Heart left ventricle (tissue), 16 donors: ENCODE measurements at regions not wholly inside any gene's neighbourhood (a gene's known extent, or its start where the extent isn't known, plus 50 kb on each side); places are given as distances from the start of the nearest gene placed in this dataset.

Experiments used
- ATAC-seq, 4 donors: fragments of 200-7000 bp; cut with Tn5 transposase; one replicate each; pipeline ENCODE4 v1.9.1; 2020 to 2022; ENCODE audit warnings: moderate library complexity in 4 of 4, mild to moderate bottlenecking in 3 of 4, moderate number of reproducible peaks in 1 of 4
- DNase-seq, 5 donors: peaks; one replicate each; pipeline ENCODE4 v3.0.0-alpha.2; 2020
- H3K27ac ChIP-seq, 12 donors: fragments of 200-600 bp; sonication (generic) in 4 of 12; one replicate each; pipeline versions ENCODE4 v1.5.0 to v1.8.0; 2016 to 2022; ENCODE audit warnings: mild to moderate bottlenecking in 2 of 12
- H3K27me3 ChIP-seq, 9 donors: fragments of 200-600 bp; sonication (generic) in 2 of 9; one replicate each; pipeline versions ENCODE4 v1.5.1 to v1.8.0; 2016 to 2022; ENCODE audit warnings: mild to moderate bottlenecking in 3 of 9
- H3K36me3 ChIP-seq, 9 donors: fragments of 200-600 bp; sonication (generic) in 2 of 9; one replicate each; pipeline versions ENCODE4 v1.5.0 to v1.8.0; 2018 to 2022; ENCODE audit warnings: mild to moderate bottlenecking in 2 of 9
- H3K4me1 ChIP-seq, 12 donors: fragments of 200-600 bp; sonication (generic) in 4 of 12; one replicate each; pipeline versions ENCODE4 v1.5.0 to v1.8.0; 2016 to 2022; ENCODE audit warnings: mild to moderate bottlenecking in 3 of 12
- H3K4me3 ChIP-seq, 12 donors: fragments of 200-600 bp; sonication (generic) in 4 of 12; one replicate each; pipeline versions ENCODE4 v1.5.0 to v1.8.0; 2017 to 2022; ENCODE audit warnings: mild to moderate bottlenecking in 9 of 12, moderate library complexity in 4 of 12
- H3K9me3 ChIP-seq, 12 donors: fragments of 200-600 bp; sonication (generic) in 4 of 12; one replicate each; pipeline versions ENCODE4 v1.5.0 to v1.8.0; 2016 to 2022; ENCODE audit warnings: mild to moderate bottlenecking in 1 of 12
- POLR2A ChIP-seq, 2 donors: fragments of 450-650 bp; IDR thresholded peaks; one replicate each; pipeline ENCODE4 v1.6.1; 2017; ENCODE audit warnings: antibody characterized with exemption in 2 of 2, mild to moderate bottlenecking in 2 of 2, moderate library complexity in 2 of 2
- WGBS, 4 donors: extraction: QIAGEN DNeasy Blood & Tissue Kit in 2 of 4; methylation state at CpG; one replicate each; pipeline versions ENCODE4 v1.1.5 to v1.1.7; 2013 to 2018; 5-methylcytosine and 5-hydroxymethylcytosine counted together
- intact Hi-C, 10 donors: fragments of 100-400 bp; cut with DNase I; formaldehyde crosslinking; loops; one replicate each; pipeline versions ENCODE4 v1.11.1 to v1.14.2; 2022
- TF ChIP-seq, protein P1 (sequence below), 12 donors: fragments of 200-600 bp; sonication (generic) in 4 of 12; IDR thresholded peaks; one replicate each; pipeline versions ENCODE4 v1.5.0 to v1.8.0; 2018 to 2022; ENCODE audit warnings: antibody characterized with exemption in 12 of 12, mild to moderate bottlenecking in 5 of 12
- donor health status: ischemic (EF 13 %, LVEDD 7.1; RV severe dilation, severe dysfunction).
- donor health status: healthy with polysubstance abuse.
- donor health status: DM: no; HTN: yes; CAD: no.
- donor health status: DM: no; HTN: no; CAD: no.
- donor health status: ischemic (EF 25% LVEDD 6.9; RV normal size, moderate dysfunction).
- donor health status: ischemic (EF 25% LVEDD 5.7; RV mildly dilated, moderate dysfunction).
- donor health status: healthy.
- donor health status: DM: yes; HTN: yes; CAD: no.
- donor health status: ischemic (EF 35%, LVEDD 5.7; RV mildly dilated, moderate dysfunction).
- donor health status: nonischemic (EF 11% LVEDD 7.7; RV severe dilation, severe dysfunction).
- donor health status: DM: yes; HTN: yes; CAD: no.
- donor health status: PGD.
- donor health status: ischemic (EF 29% LVEDD 5.4; RV normal size, mild dysfunction).
- donor health status: nonischemic (EF 23%, LVEDD 6.1; RV moderate dilation, normal function).

DNA sequence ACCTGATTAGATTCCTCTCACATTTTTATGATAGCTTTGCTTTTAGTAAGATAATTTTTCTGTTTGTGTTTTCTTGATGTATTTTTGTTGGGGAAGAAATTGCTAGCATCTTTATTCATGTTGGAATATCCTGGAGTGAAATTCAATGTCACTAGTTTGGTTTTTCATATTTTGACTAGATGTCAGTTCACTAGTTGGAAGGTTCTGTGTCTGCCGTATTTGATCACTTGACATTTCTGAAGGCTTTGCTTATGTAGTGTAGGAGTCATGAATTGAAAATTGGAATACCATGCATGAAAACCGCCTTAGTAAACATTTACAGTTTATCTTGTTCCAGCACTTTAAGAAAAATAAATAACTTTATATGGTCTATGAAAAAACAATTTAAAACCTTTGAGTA, 348.4 kb downstream of the AASDHPPT start:
- Histone ChIP-seq H3K9me3 (no peaks in the 10 kb centered on the region), H3K27me3 (no peaks in the 10 kb centered on the region), H3K27ac (no peak overlapping the region), H3K4me3 (no peak overlapping the region), H3K4me1 (no peaks in the 10 kb centered on the region), H3K36me3 (no peaks in the 10 kb centered on the region)
- intact Hi-C loops, result no loop called here
- DNase-seq (no peak), ATAC-seq (no peak)
- 87 to 93% (median 89%) methylated on average over 2 of the region's 2 CpGs for WGBS, 4 donors
- TF ChIP-seq, protein P1, sequence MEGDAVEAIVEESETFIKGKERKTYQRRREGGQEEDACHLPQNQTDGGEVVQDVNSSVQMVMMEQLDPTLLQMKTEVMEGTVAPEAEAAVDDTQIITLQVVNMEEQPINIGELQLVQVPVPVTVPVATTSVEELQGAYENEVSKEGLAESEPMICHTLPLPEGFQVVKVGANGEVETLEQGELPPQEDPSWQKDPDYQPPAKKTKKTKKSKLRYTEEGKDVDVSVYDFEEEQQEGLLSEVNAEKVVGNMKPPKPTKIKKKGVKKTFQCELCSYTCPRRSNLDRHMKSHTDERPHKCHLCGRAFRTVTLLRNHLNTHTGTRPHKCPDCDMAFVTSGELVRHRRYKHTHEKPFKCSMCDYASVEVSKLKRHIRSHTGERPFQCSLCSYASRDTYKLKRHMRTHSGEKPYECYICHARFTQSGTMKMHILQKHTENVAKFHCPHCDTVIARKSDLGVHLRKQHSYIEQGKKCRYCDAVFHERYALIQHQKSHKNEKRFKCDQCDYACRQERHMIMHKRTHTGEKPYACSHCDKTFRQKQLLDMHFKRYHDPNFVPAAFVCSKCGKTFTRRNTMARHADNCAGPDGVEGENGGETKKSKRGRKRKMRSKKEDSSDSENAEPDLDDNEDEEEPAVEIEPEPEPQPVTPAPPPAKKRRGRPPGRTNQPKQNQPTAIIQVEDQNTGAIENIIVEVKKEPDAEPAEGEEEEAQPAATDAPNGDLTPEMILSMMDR (IDR thresholded peaks at IDR 0.05), result no peak
- no peak for TF ChIP-seq POLR2A (IDR thresholded peaks at IDR 0.05)

DNA sequence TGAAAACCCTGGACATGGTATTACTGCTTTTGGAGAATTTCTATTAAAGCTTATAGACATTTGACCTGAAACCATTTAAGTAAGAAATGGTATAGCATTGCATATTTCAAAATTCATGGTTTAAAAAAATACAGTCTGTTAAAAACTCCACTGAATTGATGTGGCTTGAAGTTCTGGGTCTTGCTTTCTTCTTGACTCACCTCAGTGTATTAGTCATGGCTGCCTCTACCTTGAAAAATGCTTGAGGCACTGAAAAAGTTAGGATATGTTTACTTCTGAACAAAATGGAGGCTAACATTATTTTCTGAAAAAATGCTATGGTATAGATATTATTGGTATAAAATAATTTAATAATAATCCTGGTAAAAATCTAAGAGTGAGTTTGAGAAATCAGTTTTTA, 349.2 kb downstream of the AASDHPPT start:
- Histone ChIP-seq H3K4me1 (no peaks in the 10 kb centered on the region), H3K27ac (no peak overlapping the region), H3K27me3 (no peaks in the 10 kb centered on the region), H3K4me3 (no peak overlapping the region), H3K36me3 (no peaks in the 10 kb centered on the region), H3K9me3 (no peaks in the 10 kb centered on the region)
- intact Hi-C loops, result no loop called here
- TF ChIP-seq POLR2A (IDR thresholded peaks at IDR 0.05), result no peak
- TF ChIP-seq, protein P1 (IDR thresholded peaks at IDR 0.05), result no peak
- ATAC-seq, result no peak
- DNase-seq, result no peak

DNA sequence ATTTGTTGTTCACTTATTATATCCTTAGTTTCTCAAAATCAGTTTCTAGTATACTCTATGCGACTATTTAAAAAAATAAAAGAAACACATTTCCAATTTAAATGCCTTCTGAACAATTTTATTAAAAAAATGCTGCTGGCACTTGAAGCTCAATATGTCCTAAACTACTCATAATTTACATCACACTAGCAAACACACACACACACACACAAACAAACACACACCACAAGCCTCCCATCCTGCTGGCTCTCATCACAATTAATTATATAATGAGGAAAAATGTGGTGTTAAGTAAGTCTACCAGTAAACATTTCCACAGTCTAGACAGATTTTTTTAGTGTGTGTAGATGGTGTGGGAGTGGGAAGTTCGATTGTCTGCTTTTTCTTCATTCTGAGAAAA, 350.3 kb downstream of the AASDHPPT start:
- no peaks in the 10 kb centered on the region for H3K36me3 ChIP-seq
- intact Hi-C loops, result no loop called here
- TF ChIP-seq, protein P1 (IDR thresholded peaks at IDR 0.05), result no peak
- TF ChIP-seq POLR2A (IDR thresholded peaks at IDR 0.05), result no peak
- WGBS, 4 donors, result 70 to 86% (median 81%) methylated on average over 2 of the region's 2 CpGs
- H3K4me1 ChIP-seq, result no peaks in the 10 kb centered on the region
- H3K27me3 ChIP-seq, result no peaks in the 10 kb centered on the region
- H3K4me3 ChIP-seq, result no peak overlapping the region
- no peaks in the 10 kb centered on the region for H3K9me3 ChIP-seq
- ATAC-seq, result no peak
- no peak overlapping the region for H3K27ac ChIP-seq
- DNase-seq, result no peak

DNA sequence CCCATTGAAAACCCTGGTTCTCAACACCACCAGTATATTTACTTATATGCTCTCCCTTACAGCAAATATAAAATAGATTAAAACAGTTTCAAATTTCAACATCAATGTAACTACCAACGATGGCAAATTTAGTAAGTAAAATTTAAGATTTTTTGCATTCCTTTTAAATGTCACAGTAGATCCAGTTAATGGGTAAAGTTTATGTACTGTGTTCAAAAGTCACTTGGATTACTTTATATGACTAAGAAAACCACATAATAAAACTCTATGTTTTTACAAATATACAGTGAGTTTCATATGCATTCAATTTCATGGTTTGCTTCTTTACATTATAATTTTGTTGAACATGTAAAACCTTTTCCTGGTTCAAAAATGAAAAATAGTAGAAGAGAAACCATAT, 364.6 kb downstream of the AASDHPPT start:
- ATAC-seq (no peak), DNase-seq (no peak)
- Histone ChIP-seq H3K27ac (no peak overlapping the region), H3K4me3 (no peak overlapping the region), H3K9me3 (no peaks in the 10 kb centered on the region), H3K36me3 (no peaks in the 10 kb centered on the region), H3K27me3 (no peaks in the 10 kb centered on the region), H3K4me1 (no peaks in the 10 kb centered on the region)
- intact Hi-C loops, result no loop called here
- TF ChIP-seq, protein P1 (IDR thresholded peaks at IDR 0.05), result no peak
- no peak for TF ChIP-seq POLR2A (IDR thresholded peaks at IDR 0.05)
- 66 to 84% (median 77%) methylated on average over 1 of the region's 1 CpG for WGBS, 4 donors
